HepG2 (cell line): ENCODE measurements at regions not wholly inside any gene's neighbourhood (a gene's known extent, or its start where the extent isn't known, plus 50 kb on each side); places are given as distances from the start of the nearest gene placed in this dataset.

Source experiments
- ATAC-seq: fragments of 200-7000 bp; cut with Tn5 transposase; 3 replicates; pipeline ENCODE4 v1.9.1; 2020; ENCODE audit warnings: mild to moderate bottlenecking, moderate library complexity
- BruUV-seq: library from RNA; stranded (reverse); fragments of 400-500 nt; replicated peaks from 2 replicates; lab custom pipeline; 2021; lab: Mats Ljungman, UMichigan
- CTCF ChIA-PET: fragments of 300-600 bp; formaldehyde crosslinking; extraction: SDS; loops from one replicate; lab custom pipeline; 2021; ENCODE audit warnings: low total read pairs, inconsistent platforms, low intra/inter-chr PET ratio; lab: Yijun Ruan, JAX
- POLR2A ChIA-PET: fragments of 350-600 bp; sonication (Branson Sonifier 250); formaldehyde crosslinking; loops from one replicate; lab custom pipeline; 2020; ENCODE audit warnings: antibody characterized with exemption, inconsistent platforms; lab: Yijun Ruan, JAX
- DNase-seq: peaks from one replicate; pipeline ENCODE4 v3.0.0-alpha.2; 2015; ENCODE audit warnings: low spot score
- FAIRE-seq: peaks from 3 replicates; lab custom pipeline; 2011; peaks lifted over from hg19 to GRCh38; lab: Jason Lieb, UNC
- H2AFZ ChIP-seq: one replicate; pipeline ENCODE4 v1.6.1; 2011; ENCODE audit warnings: low read length, inconsistent platforms
- H3K27ac ChIP-seq: fragments of 300-600 bp; 3 replicates; pipeline ENCODE4 v1.8.0; 2011; ENCODE audit warnings: mixed run types, mild to moderate bottlenecking, mixed read lengths, low read length, inconsistent platforms; ENCODE audit not compliant: insufficient read depth; ENCODE audit errors: extremely low read length
- H3K27me3 ChIP-seq, 2 experiments: fragments of 200-600 bp in 1 of 2; 2 replicates in 1 of 2; 3 replicates in 1 of 2; pipeline versions ENCODE4 v1.6.0 to v1.8.0; 2011; ENCODE audit warnings: low read length in 2 of 2, mild to moderate bottlenecking in 2 of 2, moderate library complexity in 2 of 2, inconsistent platforms in 1 of 2; ENCODE audit not compliant: insufficient read depth in 2 of 2, control insufficient read depth in 1 of 2
- H3K36me3 ChIP-seq, 2 experiments: fragments of 200-600 bp in 1 of 2; replicated peaks in 1 of 2; 2 replicates in 1 of 2; 3 replicates in 1 of 2; pipeline versions ENCODE4 v1.5.1 to v1.8.0; 2011; ENCODE audit warnings: low read length in 2 of 2, inconsistent platforms in 1 of 2; ENCODE audit not compliant: insufficient read depth in 2 of 2, control insufficient read depth in 1 of 2
- H3K4me1 ChIP-seq: 2 replicates; pipeline ENCODE4 v1.5.1; 2012; ENCODE audit warnings: low read length, inconsistent platforms; ENCODE audit not compliant: insufficient read depth
- H3K4me2 ChIP-seq: 2 replicates; pipeline ENCODE4 v1.6.0; 2011; ENCODE audit warnings: low read depth, low read length, inconsistent platforms
- H3K4me3 ChIP-seq, 3 experiments: fragments of 200-600 bp in 1 of 3; sonication (generic), shearing (Covaris generic) in 1 of 3; replicated peaks in 1 of 3; 2 replicates each; pipeline ENCODE4 v1.5.1; 2011 to 2016; ENCODE audit warnings: low read length in 3 of 3, inconsistent platforms in 2 of 3, low read depth in 2 of 3, mild to moderate bottlenecking in 2 of 3, control low read depth in 1 of 3, mixed read lengths in 1 of 3; ENCODE audit not compliant: insufficient read depth in 1 of 3
- H3K79me2 ChIP-seq: one replicate; pipeline ENCODE4 v1.6.1; 2011; ENCODE audit warnings: low read length, inconsistent platforms; ENCODE audit not compliant: insufficient read depth
- H3K9ac ChIP-seq: 2 replicates; pipeline ENCODE4 v1.6.0; 2011; ENCODE audit warnings: mild to moderate bottlenecking, low read depth, low read length, inconsistent platforms; ENCODE audit not compliant: insufficient read depth
- H3K9me3 ChIP-seq: 2 replicates; pipeline ENCODE4 v1.5.1; 2012; ENCODE audit warnings: mild to moderate bottlenecking, low read length
- H4K20me1 ChIP-seq: 2 replicates; pipeline ENCODE4 v1.6.0; 2011; ENCODE audit warnings: inconsistent platforms, mild to moderate bottlenecking, low read length, moderate library complexity; ENCODE audit not compliant: insufficient read depth
- AHR ChIP-seq: IDR thresholded peaks from 2 replicates; pipeline ENCODE4 v1.6.1; 2018; ENCODE audit warnings: missing genetic modification reagents, missing compliant biosample characterization
- FOXC1 ChIP-seq: sonication (generic); formaldehyde crosslinking; IDR thresholded peaks from 2 replicates; pipeline ENCODE4 v1.8.0; 2022; ENCODE audit warnings: mild to moderate bottlenecking, missing genetic modification reagents, borderline replicate concordance
- SIN3B ChIP-seq: fragments of 150-350 bp; IDR thresholded peaks from 2 replicates; pipeline ENCODE4 v1.6.1; 2014; ENCODE audit warnings: low read length
- ZFP36 ChIP-seq: fragments of 150-350 bp; IDR thresholded peaks from 2 replicates; pipeline ENCODE4 v1.6.1; 2018; ENCODE audit warnings: borderline replicate concordance, low read length, low read depth; ENCODE audit not compliant: partially characterized antibody
- ZNF136 ChIP-seq: sonication (generic); formaldehyde crosslinking; IDR thresholded peaks from 2 replicates; pipeline ENCODE4 v1.8.1; 2022; ENCODE audit warnings: low read depth, mild to moderate bottlenecking, moderate library complexity, missing genetic modification reagents
- ZNF234 ChIP-seq: sonication (generic); formaldehyde crosslinking; conservative IDR thresholded peaks from 2 replicates; pipeline ENCODE4 v1.5.1; 2020; ENCODE audit warnings: mild to moderate bottlenecking, missing genetic modification reagents
- ZNF260 ChIP-seq: sonication (generic); formaldehyde crosslinking; IDR thresholded peaks from 2 replicates; pipeline ENCODE4 v1.4.0; 2020; ENCODE audit warnings: missing genetic modification reagents, low read depth, mild to moderate bottlenecking, borderline replicate concordance
- ZNF441 ChIP-seq: sonication (generic); formaldehyde crosslinking; IDR thresholded peaks from 2 replicates; pipeline ENCODE4 v1.7.0; 2021; ENCODE audit warnings: missing genetic modification reagents, borderline replicate concordance
- ZNF569 ChIP-seq: sonication (generic); formaldehyde crosslinking; IDR thresholded peaks from 2 replicates; pipeline ENCODE4 v1.5.0; 2020; ENCODE audit warnings: mild to moderate bottlenecking, missing genetic modification reagents, moderate library complexity, borderline replicate concordance
- ZNF737 ChIP-seq: sonication (generic); formaldehyde crosslinking; IDR thresholded peaks from 2 replicates; pipeline ENCODE4 v1.5.0; 2020; ENCODE audit warnings: missing genetic modification reagents, mild to moderate bottlenecking, borderline replicate concordance
- WGBS: methylation state at CpG from one replicate; pipeline ENCODE4 v1.1.6; 2017; ENCODE audit warnings: low lambda C conversion rate; 5-methylcytosine and 5-hydroxymethylcytosine counted together
- in situ Hi-C: cut with HindIII; loops from 2 replicates; pipeline ENCODE4 v1.10.0; 2017; ENCODE audit warnings: low pct_unique_long_range_greater_than_20kb; ENCODE audit not compliant: extremely low pct_ligation_motif_present
- intact Hi-C: fragments of 100-400 bp; cut with micrococcal nuclease; formaldehyde crosslinking; loops from one replicate; pipeline ENCODE4 v1.10.0; 2022; ENCODE audit not compliant: unreplicated experiment
- TF ChIP-seq, protein P1 (sequence below): sonication (generic); formaldehyde crosslinking; IDR thresholded peaks from 2 replicates; pipeline ENCODE4 v1.4.0; 2020; ENCODE audit warnings: missing genetic modification reagents, mild to moderate bottlenecking, borderline replicate concordance
- TF ChIP-seq, protein P2 (sequence below): sonication (generic); formaldehyde crosslinking; IDR thresholded peaks from 2 replicates; pipeline ENCODE4 v1.8.0; 2022; ENCODE audit warnings: low read depth, missing genetic modification reagents

DNA sequence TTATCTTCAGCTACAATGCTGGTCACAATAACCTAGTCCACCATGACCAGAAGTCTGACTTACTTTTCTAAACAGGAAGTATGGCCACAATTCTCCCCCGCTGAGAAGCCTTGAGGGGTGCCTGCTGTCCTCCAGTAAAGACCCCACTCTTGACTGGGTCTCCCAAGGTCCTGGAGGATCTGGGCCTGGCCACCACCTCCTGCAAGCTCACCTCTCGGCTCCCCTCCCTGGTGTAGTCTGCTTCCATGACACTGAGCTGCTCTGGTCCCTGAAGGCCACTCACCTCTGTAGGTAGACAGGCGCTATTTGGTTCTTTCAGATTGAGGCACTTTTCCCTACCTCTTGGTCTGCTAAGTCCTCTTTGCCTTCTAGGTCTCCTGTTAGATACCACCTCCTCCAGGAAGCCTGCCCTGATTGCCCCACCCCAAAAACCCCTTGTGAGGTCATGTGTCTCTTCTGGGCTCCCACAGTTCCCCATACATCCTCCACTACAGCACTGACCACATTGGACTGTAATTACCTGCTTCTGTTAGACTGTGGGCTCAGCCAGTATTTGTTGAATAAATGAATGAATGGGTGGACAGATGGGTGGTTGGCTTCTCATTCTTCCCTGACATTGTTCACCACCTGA lies 62.6 kb upstream of the IER5L start:
- TF ChIP-seq, protein P1, sequence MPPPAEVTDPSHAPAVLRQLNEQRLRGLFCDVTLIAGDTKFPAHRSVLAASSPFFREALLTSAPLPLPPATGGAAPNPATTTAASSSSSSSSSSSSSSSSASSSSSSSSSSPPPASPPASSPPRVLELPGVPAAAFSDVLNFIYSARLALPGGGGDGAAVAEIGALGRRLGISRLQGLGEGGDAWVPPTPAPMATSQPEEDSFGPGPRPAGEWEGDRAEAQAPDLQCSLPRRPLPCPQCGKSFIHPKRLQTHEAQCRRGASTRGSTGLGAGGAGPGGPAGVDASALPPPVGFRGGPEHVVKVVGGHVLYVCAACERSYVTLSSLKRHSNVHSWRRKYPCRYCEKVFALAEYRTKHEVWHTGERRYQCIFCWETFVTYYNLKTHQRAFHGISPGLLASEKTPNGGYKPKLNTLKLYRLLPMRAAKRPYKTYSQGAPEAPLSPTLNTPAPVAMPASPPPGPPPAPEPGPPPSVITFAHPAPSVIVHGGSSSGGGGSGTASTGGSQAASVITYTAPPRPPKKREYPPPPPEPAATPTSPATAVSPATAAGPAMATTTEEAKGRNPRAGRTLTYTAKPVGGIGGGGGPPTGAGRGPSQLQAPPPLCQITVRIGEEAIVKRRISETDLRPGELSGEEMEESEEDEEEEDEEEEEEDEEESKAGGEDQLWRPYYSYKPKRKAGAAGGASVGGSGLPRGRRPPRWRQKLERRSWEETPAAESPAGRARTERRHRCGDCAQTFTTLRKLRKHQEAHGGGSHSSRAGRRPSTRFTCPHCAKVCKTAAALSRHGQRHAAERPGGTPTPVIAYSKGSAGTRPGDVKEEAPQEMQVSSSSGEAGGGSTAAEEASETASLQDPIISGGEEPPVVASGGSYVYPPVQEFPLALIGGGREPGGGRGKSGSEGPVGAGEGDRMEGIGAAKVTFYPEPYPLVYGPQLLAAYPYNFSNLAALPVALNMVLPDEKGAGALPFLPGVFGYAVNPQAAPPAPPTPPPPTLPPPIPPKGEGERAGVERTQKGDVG (CRISPR knock-in tag): no peak
- TF ChIP-seq ZNF136 (CRISPR knock-in tag) (no peak), ZFP36 (peak; percentile 76)
- no peak for FAIRE-seq
- H3K27me3 ChIP-seq: peaks cover 4 to 39% of the 10 kb centered on the region in 2 experiments
- no peak overlapping the region for H3K9ac ChIP-seq
- in situ Hi-C loops (no loop called here), intact Hi-C loops (no loop called here)
- no peak overlapping the region for H3K4me2 ChIP-seq
- H3K36me3 ChIP-seq: no peaks in the 10 kb centered on the region
- H4K20me1 ChIP-seq: no peaks in the 10 kb centered on the region
- no peak overlapping the region for H2AFZ ChIP-seq
- ChIA-PET CTCF (no interaction called here), POLR2A (no interaction called here)
- ATAC-seq: no peak
- no peak overlapping the region for H3K4me3 ChIP-seq
- no TSS peak for BruUV-seq
- DNase-seq: no peak
- no peaks in the 10 kb centered on the region for H3K79me2 ChIP-seq
- no peak overlapping the region for H3K27ac ChIP-seq
- no peaks in the 10 kb centered on the region for H3K9me3 ChIP-seq
- WGBS: 76% methylated on average over 1 of the region's 3 CpGs
- H3K4me1 ChIP-seq: no peaks in the 10 kb centered on the region

- no peak for DNase-seq
- H3K4me2 ChIP-seq: no peak overlapping the region
- TF ChIP-seq ZNF234 (no peak), AHR (no peak), ZNF441 (CRISPR knock-in tag) (no peak), ZNF737 (CRISPR knock-in tag) (no peak), ZNF260 (CRISPR knock-in tag) (no peak), SIN3B (no peak), FOXC1 (CRISPR knock-in tag) (no peak), ZNF569 (CRISPR knock-in tag) (no peak)
- TF ChIP-seq, protein P2, sequence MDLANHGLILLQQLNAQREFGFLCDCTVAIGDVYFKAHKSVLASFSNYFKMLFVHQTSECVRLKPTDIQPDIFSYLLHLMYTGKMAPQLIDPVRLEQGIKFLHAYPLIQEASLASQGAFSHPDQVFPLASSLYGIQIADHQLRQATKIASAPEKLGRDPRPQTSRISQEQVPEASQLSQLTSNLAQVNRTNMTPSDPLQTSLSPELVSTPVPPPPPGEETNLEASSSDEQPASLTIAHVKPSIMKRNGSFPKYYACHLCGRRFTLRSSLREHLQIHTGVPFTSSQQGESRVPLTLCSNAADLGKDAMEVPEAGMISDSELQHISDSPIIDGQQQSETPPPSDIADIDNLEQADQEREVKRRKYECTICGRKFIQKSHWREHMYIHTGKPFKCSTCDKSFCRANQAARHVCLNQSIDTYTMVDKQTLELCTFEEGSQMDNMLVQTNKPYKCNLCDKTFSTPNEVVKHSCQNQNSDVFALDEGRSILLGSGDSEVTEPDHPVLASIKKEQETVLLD (CRISPR knock-in tag): no peak
- no peak overlapping the region for H3K4me3 ChIP-seq
- H3K27ac ChIP-seq: no peak overlapping the region
- no TSS peak for BruUV-seq
- H3K79me2 ChIP-seq: no peaks in the 10 kb centered on the region
- POLR2A ChIA-PET: no interaction called here
- in situ Hi-C loops: no loop called here
- no peaks in the 10 kb centered on the region for H3K36me3 ChIP-seq
- no peaks in the 10 kb centered on the region for H3K4me1 ChIP-seq
- H3K9ac ChIP-seq: no peak overlapping the region
- no peak for ATAC-seq
- 32% methylated on average over 10 of the region's 10 CpGs for WGBS
- intact Hi-C loops: no loop called here
- H3K27me3 ChIP-seq: peaks cover 4 to 33% of the 10 kb centered on the region in 2 experiments
- FAIRE-seq: no peak
- no peak overlapping the region for H2AFZ ChIP-seq
- H3K9me3 ChIP-seq: no peaks in the 10 kb centered on the region
- no peaks in the 10 kb centered on the region for H4K20me1 ChIP-seq
- CTCF ChIA-PET: no interaction called here
Measured at GRCh38 chr9:129239946-129240490, 62.0 kb upstream of the IER5L start.
